IMR-90 (cell line): ENCODE measurements at regions not wholly inside any gene's neighbourhood (a gene's known extent, or its start where the extent isn't known, plus 50 kb on each side); places are given as distances from the start of the nearest gene placed in this dataset.

Source experiments
- ATAC-seq: fragments of 200-7000 bp; cut with Tn5 transposase; 2 replicates; pipeline ENCODE4 v1.9.1; 2020; ENCODE audit warnings: low read depth, mild to moderate bottlenecking, moderate library complexity
- BruUV-seq: library from RNA; stranded (reverse); fragments of 400-500 nt; replicated peaks from 2 replicates; lab custom pipeline; 2021; lab: Mats Ljungman, UMichigan
- CTCF ChIA-PET: fragments of 300-600 bp; formaldehyde crosslinking; extraction: SDS; loops from one replicate; lab custom pipeline; 2021; ENCODE audit warnings: antibody characterized with exemption; lab: Yijun Ruan, JAX
- POLR2A ChIA-PET: fragments of 300-600 bp; sonication (Branson Sonifier 250); formaldehyde crosslinking; loops from one replicate; lab custom pipeline; 2022; ENCODE audit warnings: antibody characterized with exemption; ENCODE audit not compliant: unreplicated experiment; lab: Charles Lee
- DNase-seq: peaks from one replicate; pipeline ENCODE4 v3.0.0; 2013
- H2AFZ ChIP-seq: replicated peaks from 2 replicates; pipeline ENCODE3; 2013; ENCODE audit warnings: low read length, mild to moderate bottlenecking; ENCODE audit not compliant: poor library complexity
- H2AK5ac ChIP-seq: 2 replicates; pipeline ENCODE4 v1.6.1; 2013; ENCODE audit warnings: low read depth, low read length, inconsistent platforms
- H2AK9ac ChIP-seq: replicated peaks from 2 replicates; pipeline ENCODE3; 2013; ENCODE audit warnings: mild to moderate bottlenecking, low read depth, low read length, moderate library complexity; ENCODE audit not compliant: poor library complexity
- H2BK120ac ChIP-seq: 2 replicates; pipeline ENCODE4 v1.6.1; 2013; ENCODE audit warnings: low read depth, low read length, inconsistent platforms
- H2BK15ac ChIP-seq: 3 replicates; pipeline ENCODE4 v1.6.1; 2013; ENCODE audit warnings: low read depth, low read length, inconsistent platforms
- H2BK20ac ChIP-seq: 2 replicates; pipeline ENCODE4 v1.6.1; 2013; ENCODE audit warnings: low read depth, mild to moderate bottlenecking, inconsistent platforms, low read length, moderate library complexity
- H2BK5ac ChIP-seq: 2 replicates; pipeline ENCODE4 v1.6.1; 2013; ENCODE audit warnings: mild to moderate bottlenecking, low read depth, low read length, inconsistent platforms; ENCODE audit not compliant: poor library complexity, severe bottlenecking
- H3K14ac ChIP-seq: replicated peaks from 2 replicates; pipeline ENCODE4 v1.6.1; 2013; ENCODE audit warnings: low read depth, low read length, inconsistent platforms
- H3K18ac ChIP-seq: 2 replicates; pipeline ENCODE4 v1.6.1; 2013; ENCODE audit warnings: low read depth, low read length, control low read depth
- H3K23ac ChIP-seq: 2 replicates; pipeline ENCODE4 v1.6.1; 2013; ENCODE audit warnings: low read depth, low read length, inconsistent platforms
- H3K27ac ChIP-seq: 2 replicates; pipeline ENCODE4 v1.5.1; 2013; ENCODE audit warnings: mild to moderate bottlenecking, control low read depth, low read length; ENCODE audit not compliant: insufficient read depth
- H3K27me3 ChIP-seq: 2 replicates; pipeline ENCODE4 v1.6.1; 2013; ENCODE audit warnings: low read length; ENCODE audit not compliant: control insufficient read depth, insufficient read depth
- H3K36me3 ChIP-seq: 2 replicates; pipeline ENCODE4 v1.6.1; 2013; ENCODE audit warnings: low read length, mixed read lengths; ENCODE audit not compliant: control insufficient read depth, insufficient read depth
- H3K4ac ChIP-seq: 2 replicates; pipeline ENCODE4 v1.6.1; 2013; ENCODE audit warnings: low read depth, low read length, inconsistent platforms
- H3K4me1 ChIP-seq: 2 replicates; pipeline ENCODE4 v1.6.1; 2013; ENCODE audit warnings: low read length, mixed read lengths; ENCODE audit not compliant: control insufficient read depth, insufficient read depth
- H3K4me2 ChIP-seq: 2 replicates; pipeline ENCODE4 v1.6.1; 2013; ENCODE audit warnings: low read depth, mild to moderate bottlenecking, control low read depth, low read length, moderate library complexity
- H3K4me3 ChIP-seq: 2 replicates; pipeline ENCODE4 v1.5.1; 2013; ENCODE audit warnings: low read depth, mild to moderate bottlenecking, control low read depth, low read length, moderate library complexity; ENCODE audit not compliant: insufficient read depth
- H3K56ac ChIP-seq: 2 replicates; pipeline ENCODE4 v1.6.1; 2013; ENCODE audit warnings: low read length, inconsistent platforms; ENCODE audit not compliant: insufficient read depth; ENCODE audit errors: extremely low read depth
- H3K79me1 ChIP-seq, 2 experiments: 2 replicates each; pipeline ENCODE4 v1.6.1; 2013; ENCODE audit warnings: low read length in 2 of 2, inconsistent platforms in 1 of 2, low read depth in 1 of 2
- H3K9ac ChIP-seq: 2 replicates; pipeline ENCODE4 v1.6.1; 2013; ENCODE audit warnings: low read depth, low read length, control low read depth
- H3K9me1 ChIP-seq: 2 replicates; pipeline ENCODE4 v1.6.1; 2013; ENCODE audit warnings: low read length, inconsistent platforms; ENCODE audit not compliant: insufficient read depth
- H3K9me3 ChIP-seq: 2 replicates; pipeline ENCODE4 v1.6.1; 2013; ENCODE audit warnings: low read length; ENCODE audit not compliant: control insufficient read depth, insufficient read depth
- H4K20me1 ChIP-seq: 2 replicates; pipeline ENCODE4 v1.6.1; 2013; ENCODE audit warnings: low read length, inconsistent platforms; ENCODE audit not compliant: insufficient read depth
- H4K5ac ChIP-seq: 2 replicates; pipeline ENCODE4 v1.6.1; 2013; ENCODE audit warnings: mild to moderate bottlenecking, low read depth, low read length, control low read depth
- H4K8ac ChIP-seq, 2 experiments: 2 replicates each; pipeline ENCODE4 v1.6.1; 2013; ENCODE audit warnings: low read depth in 2 of 2, low read length in 2 of 2, control low read depth in 1 of 2, inconsistent platforms in 1 of 2
- H4K91ac ChIP-seq: 2 replicates; pipeline ENCODE4 v1.6.1; 2013; ENCODE audit warnings: low read depth, low read length, inconsistent platforms; ENCODE audit not compliant: insufficient read depth
- CHD1 ChIP-seq: IDR thresholded peaks from 2 replicates; pipeline ENCODE4 v1.6.1; 2012; ENCODE audit warnings: low read depth, low read length, improper control_type of control experiment
- FOS ChIP-seq: fragments of 150-350 bp; IDR thresholded peaks from 2 replicates; pipeline ENCODE4 v1.6.1; 2016; ENCODE audit warnings: low read depth, low read length
- MXI1 ChIP-seq: IDR thresholded peaks from 2 replicates; pipeline ENCODE4 v1.6.1; 2012; ENCODE audit warnings: low read depth, mild to moderate bottlenecking, low read length, moderate library complexity, borderline replicate concordance
- WGBS, 2 experiments: methylation state at CpG; one replicate each; pipeline versions ENCODE4 v1.1.5 to v1.1.7; 2013; ENCODE audit warnings: missing lambda C conversion rate in 2 of 2; ENCODE audit not compliant: insufficient read length in 1 of 2; ENCODE audit errors: extremely low coverage in 2 of 2; 5-methylcytosine and 5-hydroxymethylcytosine counted together
- dilution Hi-C: fragments of 300-500 bp; cut with HindIII; formaldehyde crosslinking; loops from one replicate; pipeline ENCODE4 v1.14.3; 2018; ENCODE audit warnings: low sequenced_read_pairs; ENCODE audit not compliant: unreplicated experiment
- in situ Hi-C: fragments of 300-500 bp; cut with MboI; formaldehyde crosslinking; loops from 3 replicates; pipeline ENCODE4 v1.14.3; 2019; ENCODE audit warnings: low sequenced_read_pairs, inconsistent platforms, mixed read lengths
- intact Hi-C: fragments of 100-400 bp; cut with micrococcal nuclease; formaldehyde crosslinking; loops from 2 replicates; pipeline ENCODE4 v1.10.0; 2022
- TF ChIP-seq, protein P1 (sequence below): conservative IDR thresholded peaks from 2 replicates; pipeline ENCODE4 v1.5.1; 2012; ENCODE audit warnings: mild to moderate bottlenecking, low read depth, low read length, improper control_type of control experiment

DNA sequence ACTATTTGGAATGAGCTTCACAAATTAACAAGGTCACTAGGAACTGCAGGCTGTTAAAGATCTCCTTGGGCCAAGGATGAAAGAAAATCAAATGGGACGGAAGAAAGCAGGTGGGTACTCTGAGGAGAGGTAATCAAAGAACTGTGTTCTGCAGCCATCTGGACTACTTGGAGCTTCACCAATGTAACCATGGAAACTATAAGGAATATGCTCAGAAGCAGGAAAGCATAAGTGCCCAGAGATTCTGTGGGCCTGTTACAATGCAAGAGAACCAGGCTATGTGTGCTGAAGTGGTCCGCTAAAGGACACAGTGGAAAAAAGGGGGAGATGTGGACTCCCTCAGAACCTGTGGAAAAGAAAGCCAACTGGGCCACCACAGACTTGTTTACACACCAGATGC lies 238.5 kb downstream of the PTGER3 start:
- Histone ChIP-seq H3K9me1 (no peaks in the 10 kb centered on the region), H2BK20ac (no peak overlapping the region), H2BK5ac (no peak overlapping the region), H4K8ac (no peak overlapping the region), H2BK120ac (no peak overlapping the region), H3K4me3 (no peak overlapping the region), H3K36me3 (no peaks in the 10 kb centered on the region), H3K79me1 (no peaks in the 10 kb centered on the region), H3K27ac (no peak overlapping the region), H3K4me1 (no peaks in the 10 kb centered on the region), H3K4me2 (no peak overlapping the region), H2AK9ac (no peak overlapping the region), H3K9ac (no peak overlapping the region), H3K4ac (no peak overlapping the region), H3K9me3 (peaks cover 17% of the 10 kb centered on the region), H3K23ac (no peak overlapping the region), H4K91ac (no peak overlapping the region), H2AFZ (no peak overlapping the region), H3K14ac (no peak overlapping the region), H3K18ac (no peak overlapping the region), H2AK5ac (no peak overlapping the region), H3K56ac (no peak overlapping the region), H3K27me3 (no peaks in the 10 kb centered on the region), H4K20me1 (no peaks in the 10 kb centered on the region), H2BK15ac (no peak overlapping the region), H4K5ac (no peak overlapping the region)
- intact Hi-C loops (no loop called here), dilution Hi-C loops (no loop called here), in situ Hi-C loops (no loop called here)
- DNase-seq (no peak), ATAC-seq (no peak)
- BruUV-seq = no TSS peak
- WGBS, 2 experiments = no CpG with 5 or more reads among the region's 2 CpGs
- TF ChIP-seq FOS = no peak
- TF ChIP-seq CHD1 = no peak
- TF ChIP-seq, protein P1, sequence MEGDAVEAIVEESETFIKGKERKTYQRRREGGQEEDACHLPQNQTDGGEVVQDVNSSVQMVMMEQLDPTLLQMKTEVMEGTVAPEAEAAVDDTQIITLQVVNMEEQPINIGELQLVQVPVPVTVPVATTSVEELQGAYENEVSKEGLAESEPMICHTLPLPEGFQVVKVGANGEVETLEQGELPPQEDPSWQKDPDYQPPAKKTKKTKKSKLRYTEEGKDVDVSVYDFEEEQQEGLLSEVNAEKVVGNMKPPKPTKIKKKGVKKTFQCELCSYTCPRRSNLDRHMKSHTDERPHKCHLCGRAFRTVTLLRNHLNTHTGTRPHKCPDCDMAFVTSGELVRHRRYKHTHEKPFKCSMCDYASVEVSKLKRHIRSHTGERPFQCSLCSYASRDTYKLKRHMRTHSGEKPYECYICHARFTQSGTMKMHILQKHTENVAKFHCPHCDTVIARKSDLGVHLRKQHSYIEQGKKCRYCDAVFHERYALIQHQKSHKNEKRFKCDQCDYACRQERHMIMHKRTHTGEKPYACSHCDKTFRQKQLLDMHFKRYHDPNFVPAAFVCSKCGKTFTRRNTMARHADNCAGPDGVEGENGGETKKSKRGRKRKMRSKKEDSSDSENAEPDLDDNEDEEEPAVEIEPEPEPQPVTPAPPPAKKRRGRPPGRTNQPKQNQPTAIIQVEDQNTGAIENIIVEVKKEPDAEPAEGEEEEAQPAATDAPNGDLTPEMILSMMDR = no peak
- no peak for TF ChIP-seq MXI1
- POLR2A ChIA-PET = no interaction called here
- CTCF ChIA-PET = no interaction called here
